ENCODE measurements at regions not wholly inside any gene's neighbourhood (a gene's known extent, or its start where the extent isn't known, plus 50 kb on each side); places are given as distances from the start of the nearest gene placed in this dataset.

GRCh38 chr4:110290511-110290910, 92.1 kb upstream of the ELOVL6 start:
- TF ChIP-seq CTCF (IDR thresholded peaks at IDR 0.05; ENCODE audit: low read depth, low read length) (no peak), POLR2A (IDR thresholded peaks at IDR 0.05; ENCODE audit: extremely low read depth, insufficient read length) (no peak), MYC (IDR thresholded peaks at IDR 0.05; ENCODE audit: low read depth, low read length) (no peak)
- TF ChIP-seq, protein P1, sequence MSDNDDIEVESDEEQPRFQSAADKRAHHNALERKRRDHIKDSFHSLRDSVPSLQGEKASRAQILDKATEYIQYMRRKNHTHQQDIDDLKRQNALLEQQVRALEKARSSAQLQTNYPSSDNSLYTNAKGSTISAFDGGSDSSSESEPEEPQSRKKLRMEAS (IDR thresholded peaks at IDR 0.05; ENCODE audit: low read depth, low read length): no peak
